HG02623 (cell line): ENCODE measurements at regions not wholly inside any gene's neighbourhood (a gene's known extent, or its start where the extent isn't known, plus 50 kb on each side); places are given as distances from the start of the nearest gene placed in this dataset.

Experiments used
- ATAC-seq: cut with Tn5 transposase; IDR thresholded peaks from one replicate; pipeline ENCODE4 v1.9.1; 2021; ENCODE audit warnings: moderate library complexity; ENCODE audit not compliant: unreplicated experiment

- no peak for ATAC-seq
Measured at GRCh38 chr3:66592016-66592761, 91.4 kb upstream of the LRIG1 start.

GRCh38 chr3:66592927-66593625, 92.3 kb upstream of the LRIG1 start:
- ATAC-seq = no peak

DNA sequence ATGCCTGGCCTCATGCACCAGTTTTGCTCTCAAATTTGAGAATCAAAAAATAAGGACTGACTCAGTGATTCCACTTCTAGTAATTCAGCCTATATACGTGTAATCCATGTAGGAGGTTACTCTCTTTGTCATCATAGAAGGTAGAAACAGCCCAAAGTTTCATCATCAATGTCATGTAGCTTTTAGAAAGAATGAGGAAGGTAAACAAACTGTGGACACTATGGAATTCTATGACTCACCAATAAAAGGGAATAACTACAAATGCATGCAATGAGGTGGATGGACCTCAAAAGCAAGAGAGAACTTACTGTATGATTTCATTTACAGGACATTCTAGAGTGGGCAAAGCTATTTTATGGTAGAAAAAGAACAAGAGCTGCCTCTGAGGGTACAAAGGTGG, 93.2 kb upstream of the LRIG1 start:
- ATAC-seq = no peak

DNA sequence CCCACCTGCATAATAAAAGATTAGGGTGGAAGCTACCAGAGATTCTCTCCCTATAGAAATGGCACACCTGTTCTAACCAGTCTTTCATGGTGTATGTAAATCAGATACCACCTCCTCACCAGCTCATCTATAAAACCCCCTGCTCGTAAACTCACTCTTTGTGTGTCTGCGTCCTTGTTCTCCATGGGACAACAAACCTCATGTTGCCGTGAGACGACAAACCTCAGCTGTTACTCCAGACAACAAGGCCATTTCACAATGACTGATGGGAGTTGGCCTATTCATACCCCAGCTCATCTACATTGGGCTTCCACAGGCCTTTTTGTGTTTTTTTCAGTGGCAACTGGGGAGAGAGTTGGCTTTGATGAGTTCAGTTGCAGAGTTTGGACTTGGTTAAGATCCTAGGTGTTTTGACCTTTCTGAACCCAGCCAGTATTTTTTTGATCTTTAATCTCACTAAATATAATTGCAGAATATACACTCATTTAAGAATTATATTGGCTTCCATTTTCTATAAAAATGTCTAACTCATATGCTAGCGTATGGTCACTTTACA, 96.6 kb upstream of the LRIG1 start:
- ATAC-seq = no peak

- ATAC-seq = no peak
Measured at GRCh38 chr3:66598168-66598567, 97.3 kb upstream of the LRIG1 start.

- no peak for ATAC-seq
Measured at GRCh38 chr3:66602237-66602636, 101.4 kb upstream of the LRIG1 start.

DNA sequence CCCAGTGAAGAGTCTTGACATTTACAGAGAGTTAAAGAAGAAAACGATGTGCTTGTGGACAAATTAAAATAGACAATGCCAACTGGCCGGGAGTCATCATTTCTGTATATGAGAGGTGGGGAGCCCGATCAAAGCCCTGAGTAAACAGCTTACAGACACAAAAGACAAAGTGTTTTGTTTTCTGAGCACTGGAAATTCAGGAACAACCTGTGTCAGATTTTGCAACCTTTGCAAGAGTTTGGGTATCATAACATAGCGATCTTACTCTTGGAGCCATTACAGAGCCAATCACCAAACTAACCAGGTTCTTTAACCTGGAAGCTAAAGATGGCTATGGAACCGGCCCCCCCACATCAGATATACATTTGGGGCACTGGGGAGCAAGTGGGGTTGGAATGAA, 101.9 kb upstream of the LRIG1 start:
- ATAC-seq = no peak

DNA sequence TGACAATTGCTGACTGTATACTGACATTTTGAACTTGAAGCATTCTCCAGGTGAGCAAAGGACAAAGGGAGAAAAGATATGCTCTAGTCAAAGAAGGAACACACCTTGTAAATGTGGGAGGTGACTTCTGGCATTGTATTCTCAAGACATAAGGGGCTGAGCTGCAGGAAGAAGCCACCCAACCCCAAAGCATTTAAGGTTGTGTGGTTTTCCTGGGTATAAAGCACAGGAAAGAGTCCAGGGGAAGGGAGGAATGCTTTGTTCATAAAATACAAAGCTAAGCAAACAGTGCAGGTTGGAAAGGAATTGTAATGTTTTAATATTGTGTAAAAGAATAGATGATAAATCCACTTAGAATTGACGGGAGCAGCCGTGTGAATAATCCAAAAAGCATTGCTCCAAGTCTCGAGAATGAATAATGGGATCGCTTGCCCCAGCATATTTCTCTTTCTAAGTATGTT, 102.4 kb upstream of the LRIG1 start:
- no peak for ATAC-seq

DNA sequence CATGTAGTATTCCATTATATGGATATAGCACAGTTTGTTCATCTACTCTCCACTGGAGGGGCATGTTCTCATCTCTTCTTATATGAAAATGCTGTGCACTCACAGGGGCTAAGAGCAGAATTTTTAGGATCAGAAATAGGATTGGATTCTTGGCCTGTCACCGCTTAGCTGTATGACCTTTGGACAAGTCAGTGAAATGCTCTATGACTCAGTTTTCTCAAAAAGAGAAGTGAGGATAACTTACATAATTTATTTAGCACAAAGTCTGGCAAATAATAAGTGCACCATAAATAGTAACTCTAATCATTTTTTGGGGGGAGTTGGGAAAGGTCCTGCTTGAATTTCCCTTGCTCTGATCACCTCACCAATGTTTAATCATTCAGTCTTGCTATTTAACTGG, 103.7 kb upstream of the LRIG1 start:
- ATAC-seq = no peak

- ATAC-seq = no peak
Measured at GRCh38 chr3:66606126-66606525, 105.3 kb upstream of the LRIG1 start.

DNA sequence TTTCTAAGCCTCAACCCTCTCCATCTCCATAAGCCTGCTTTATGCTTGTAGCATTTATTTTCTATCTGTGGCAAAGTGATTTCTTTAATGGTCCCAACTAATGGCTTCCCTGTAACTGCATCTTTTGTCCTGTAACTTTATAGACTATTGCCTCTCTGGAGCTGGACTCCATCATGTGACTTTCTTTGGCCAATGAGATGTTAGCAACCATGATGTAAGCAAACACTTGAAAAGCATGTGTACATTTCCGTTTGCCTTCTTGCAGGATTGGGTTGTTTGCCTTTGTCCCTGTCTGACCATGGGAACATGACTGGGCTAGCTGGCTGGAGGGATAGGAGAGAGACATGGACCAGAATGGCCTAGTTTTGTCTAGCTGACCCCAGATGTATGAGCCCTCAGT, 106.0 kb upstream of the LRIG1 start:
- no peak for ATAC-seq

- ATAC-seq = no peak
Measured at GRCh38 chr3:66609660-66610561, 109.1 kb upstream of the LRIG1 start.

DNA sequence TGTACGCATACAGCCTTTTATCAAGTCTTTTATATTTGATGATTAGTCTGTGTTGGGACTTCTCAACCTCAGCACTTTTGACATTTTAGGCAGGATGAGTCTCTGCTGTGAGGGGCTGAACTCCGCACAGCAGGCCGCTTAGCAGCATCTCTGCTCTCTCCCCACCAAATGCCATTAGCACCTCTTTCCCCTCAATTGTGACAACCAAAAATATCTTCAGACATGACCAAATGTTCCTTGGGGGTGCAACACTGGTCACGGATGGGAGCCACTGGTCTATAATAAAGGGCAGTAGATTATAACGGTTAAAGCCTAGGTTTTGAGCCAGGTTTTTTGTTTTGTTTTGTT, 109.7 kb upstream of the LRIG1 start:
- no peak for ATAC-seq

- ATAC-seq = no peak
Measured at GRCh38 chr3:66615643-66616301, 115.0 kb upstream of the LRIG1 start.

- ATAC-seq = no peak
Measured at GRCh38 chr3:66617351-66617750, 116.5 kb upstream of the LRIG1 start.

- ATAC-seq = no peak
Measured at GRCh38 chr3:66618066-66618465, 117.2 kb upstream of the LRIG1 start.

GRCh38 chr3:66620296-66620695, 119.5 kb upstream of the LRIG1 start:
- ATAC-seq = no peak

DNA sequence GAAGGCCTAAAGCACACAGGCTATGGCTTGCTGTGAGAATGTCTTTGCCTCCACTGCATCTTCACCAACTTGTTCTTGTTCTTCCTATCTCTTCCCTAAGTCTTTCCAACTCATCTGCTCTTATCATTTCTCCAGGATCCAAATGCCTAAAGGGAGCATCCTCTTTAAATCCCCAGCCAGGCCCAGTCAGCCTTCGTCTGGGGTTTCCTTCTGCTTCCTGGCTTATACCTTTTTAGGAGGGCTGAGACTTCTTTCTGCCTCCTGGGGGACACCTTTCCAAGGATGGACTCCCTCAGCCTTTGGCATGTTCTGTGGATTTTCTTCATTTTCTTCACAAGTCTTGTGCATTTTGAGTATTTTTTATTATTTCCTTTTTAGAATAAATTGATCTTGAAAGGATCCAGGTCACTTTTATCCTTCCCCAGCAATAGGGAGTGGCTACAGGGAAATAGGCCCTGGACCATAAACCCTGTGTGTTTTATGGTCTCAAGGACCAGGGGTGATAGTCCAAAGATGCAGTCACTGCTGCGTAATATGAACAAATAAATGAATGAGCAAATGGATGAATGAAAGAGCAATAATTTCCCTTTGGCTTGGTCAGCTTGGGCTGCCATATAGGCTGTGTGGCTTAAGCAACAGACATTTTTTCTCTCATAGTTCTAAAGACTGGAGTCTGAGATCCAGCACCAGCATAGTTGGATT, 122.1 kb upstream of the LRIG1 start:
- ATAC-seq = no peak

DNA sequence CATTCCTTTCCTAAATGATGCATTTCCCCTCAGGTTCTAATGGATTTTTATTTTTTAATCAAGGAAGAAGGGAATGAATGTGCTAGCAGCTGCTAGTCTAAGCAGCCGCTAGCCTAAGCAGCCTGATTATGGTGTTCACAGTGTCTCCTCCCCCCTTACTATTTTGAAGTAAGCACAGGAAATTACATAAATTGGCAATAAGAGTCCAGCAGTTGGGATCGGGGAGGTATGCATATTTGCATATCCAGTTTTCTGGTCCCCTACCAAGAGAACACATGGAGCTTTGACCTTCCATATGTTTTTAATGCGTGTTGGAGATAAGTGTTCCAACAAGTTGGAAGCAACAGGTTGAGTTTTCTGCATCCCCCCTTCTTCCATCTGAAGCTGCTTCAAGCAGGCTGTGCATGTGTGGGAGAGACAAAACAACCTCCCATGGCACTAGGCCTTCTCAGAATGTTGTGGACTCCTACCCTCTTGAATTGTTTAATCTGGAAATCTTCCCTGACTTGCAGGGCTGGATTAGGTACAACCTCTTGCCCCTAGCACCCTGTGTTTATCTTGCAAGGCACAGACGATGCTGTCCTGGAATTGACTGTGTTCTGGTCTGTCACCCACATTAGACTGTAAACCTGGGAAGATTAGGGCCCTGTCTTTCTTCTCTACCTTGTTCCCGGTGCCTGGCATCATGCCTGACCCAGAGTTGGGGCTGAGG, 124.8 kb upstream of the LRIG1 start:
- ATAC-seq = no peak
